ENCODE measurements at regions not wholly inside any gene's neighbourhood (a gene's known extent, or its start where the extent isn't known, plus 50 kb on each side); places are given as distances from the start of the nearest gene placed in this dataset.
A peak's percentile ranks its signal among the peaks of the same experiment; 100 is the strongest.
"Not testable (repeated sequence)": the region's sequence is repeated elsewhere in the genome, so short reads cannot be mapped to it uniquely, and the experiment has no call there.

DNA sequence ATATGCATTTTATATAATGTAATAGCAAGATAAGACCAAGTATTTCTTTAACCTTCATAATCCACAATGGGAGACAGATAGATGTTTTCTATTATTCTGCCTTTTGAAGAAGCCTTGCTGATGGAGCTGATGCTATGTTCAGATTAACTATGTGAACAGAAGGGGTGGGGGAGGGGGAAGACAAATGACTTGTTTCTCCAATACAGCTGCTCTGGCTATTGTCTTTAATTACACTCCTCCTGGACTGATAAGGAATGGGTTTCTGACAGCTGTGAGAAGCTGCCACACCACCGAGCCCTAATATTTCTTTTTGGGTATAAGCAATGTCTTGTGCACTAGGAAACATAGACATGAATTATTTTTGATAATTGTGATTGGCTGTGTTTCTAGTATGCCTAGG is 62.0 kb downstream of the CAVIN4 start:
- no peak for DNase-seq

DNA sequence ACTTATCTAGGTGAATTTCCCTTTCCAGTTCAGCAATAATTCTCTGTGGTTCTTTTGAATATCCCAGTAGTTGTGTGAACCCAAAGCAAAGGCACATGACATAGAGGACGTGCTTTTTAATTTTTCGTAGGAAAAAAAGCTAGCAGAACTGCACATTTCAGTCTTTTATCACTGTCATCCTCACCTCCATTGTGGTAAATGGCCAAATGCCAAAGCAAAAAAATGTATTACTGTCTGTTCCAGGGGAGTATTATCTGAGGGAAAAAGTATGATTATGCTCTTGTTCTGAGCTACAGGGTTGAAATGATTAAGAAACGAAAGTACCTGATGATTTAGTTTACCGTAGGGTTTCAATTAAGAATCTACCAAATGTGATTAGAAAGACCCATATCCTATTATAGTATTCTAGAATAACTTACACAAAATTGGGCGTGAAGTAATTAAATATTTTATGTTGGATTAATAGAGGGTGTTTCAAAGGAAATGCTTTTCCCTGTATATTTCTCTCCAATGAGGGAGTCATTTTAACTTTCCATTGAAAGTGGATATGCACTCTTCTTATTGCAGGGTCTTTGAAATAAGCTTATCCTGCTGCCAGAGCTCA is 62.7 kb downstream of the CAVIN4 start:
- no peak for DNase-seq

DNA sequence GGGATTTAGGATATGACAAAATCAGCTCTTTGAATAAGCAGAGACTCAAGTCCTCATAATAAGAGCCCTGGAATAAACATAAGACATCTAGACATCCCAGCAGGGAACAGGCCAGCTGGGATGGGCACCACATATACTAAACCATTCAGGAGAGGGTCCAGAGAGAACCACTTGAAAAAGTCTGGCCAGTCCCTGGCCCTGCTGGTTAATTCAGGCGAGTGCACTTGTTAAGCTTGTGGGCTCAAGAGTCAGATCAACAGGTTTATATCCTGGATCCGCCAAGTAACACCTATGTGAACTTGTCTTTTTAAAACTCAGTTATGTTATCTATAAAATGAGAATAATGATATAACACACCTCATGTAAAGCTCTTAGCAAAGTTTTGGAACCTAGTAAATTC is 63.3 kb downstream of the CAVIN4 start:
- no peak for DNase-seq

DNA sequence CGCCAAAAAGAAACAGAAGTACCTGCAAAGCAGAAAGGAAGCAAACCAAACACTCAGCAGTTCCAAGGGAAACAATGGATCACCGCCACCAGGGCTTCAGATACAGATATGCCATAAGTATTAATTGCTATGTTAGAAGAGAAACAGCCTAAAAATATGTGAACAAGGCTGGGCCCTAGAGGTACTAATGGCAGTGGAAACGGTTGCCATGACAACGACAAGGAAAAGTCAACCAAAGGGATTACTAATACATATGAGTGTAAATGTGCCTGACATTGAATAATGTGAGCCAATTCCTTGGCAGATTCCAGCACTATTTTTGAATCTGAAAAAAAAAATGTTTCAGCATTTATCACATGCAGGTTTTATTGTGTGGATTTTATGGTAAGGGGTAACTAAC is 75.0 kb downstream of the CAVIN4 start:
- no peak for DNase-seq

DNA sequence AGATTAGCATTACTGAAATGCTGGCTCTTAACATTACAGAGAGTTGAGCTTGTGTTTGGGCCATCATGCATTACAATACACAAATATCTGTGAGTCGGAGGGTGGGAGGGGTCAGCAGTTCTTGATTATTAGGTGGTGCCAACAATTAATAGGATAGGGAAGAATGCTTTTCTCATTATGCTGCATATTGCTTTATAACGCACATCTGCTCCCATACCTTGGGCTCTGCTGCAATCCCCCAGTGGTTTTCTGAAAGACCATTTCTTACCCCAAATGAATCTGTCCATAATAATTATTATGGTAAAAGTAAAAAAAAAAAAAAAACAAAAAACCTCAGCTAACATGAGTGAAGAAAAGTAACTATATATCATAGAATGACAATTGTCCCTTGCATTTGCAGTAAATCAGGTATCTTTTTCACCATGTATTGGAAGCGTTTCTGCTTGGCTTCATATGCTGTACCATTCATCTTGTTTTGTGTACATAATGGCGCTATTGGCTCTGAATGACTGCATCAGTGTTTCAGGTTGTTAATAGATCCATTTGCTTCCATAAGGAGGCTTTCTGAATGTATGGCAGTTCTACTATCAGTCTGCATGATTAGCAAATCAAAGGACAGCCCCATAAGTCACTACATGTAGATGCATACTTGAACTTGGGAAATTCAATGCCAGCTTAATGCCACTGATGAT is 75.9 kb downstream of the CAVIN4 start:
- DNase-seq: no peak

DNA sequence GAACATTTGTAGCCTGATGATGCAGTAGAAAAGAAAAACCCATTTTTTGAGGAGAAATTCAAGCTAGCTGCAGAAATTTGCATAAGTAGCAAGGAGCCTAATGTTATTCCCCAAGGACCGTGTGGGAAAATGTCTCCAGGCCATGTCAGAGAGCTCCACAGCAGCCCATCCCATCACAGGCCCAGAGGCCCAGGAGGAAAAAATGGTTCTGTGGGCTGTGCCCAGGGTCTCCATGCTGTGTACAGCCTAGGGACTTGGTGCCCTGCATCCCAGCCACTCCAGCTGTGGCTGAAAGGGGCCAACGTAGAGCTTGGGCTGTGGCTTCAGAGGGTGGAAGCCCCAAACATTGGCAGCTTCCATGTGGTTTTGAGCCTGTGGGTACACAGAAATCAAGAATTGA is 79.0 kb downstream of the CAVIN4 start:
- DNase-seq: not testable (repeated sequence)

DNA sequence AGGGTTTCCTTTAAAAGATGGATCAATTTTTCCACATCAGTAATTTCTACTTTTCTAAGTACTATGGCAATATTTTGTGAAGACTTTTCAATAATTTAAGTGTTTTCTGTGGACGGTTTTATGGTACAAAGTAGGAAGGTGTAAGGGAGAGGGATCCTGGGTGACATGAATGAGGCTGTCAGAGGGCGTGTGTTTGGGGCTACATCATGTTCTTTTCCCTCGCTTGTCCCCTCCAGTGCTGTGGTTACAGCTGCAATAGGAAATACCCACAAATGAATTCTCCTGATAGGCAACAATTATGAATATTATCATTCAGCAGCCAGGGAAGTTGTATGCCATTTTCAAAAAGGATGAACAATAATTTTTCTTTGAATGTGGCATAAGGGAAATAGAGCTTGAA is 83.8 kb downstream of the CAVIN4 start:
- no peak for DNase-seq

DNA sequence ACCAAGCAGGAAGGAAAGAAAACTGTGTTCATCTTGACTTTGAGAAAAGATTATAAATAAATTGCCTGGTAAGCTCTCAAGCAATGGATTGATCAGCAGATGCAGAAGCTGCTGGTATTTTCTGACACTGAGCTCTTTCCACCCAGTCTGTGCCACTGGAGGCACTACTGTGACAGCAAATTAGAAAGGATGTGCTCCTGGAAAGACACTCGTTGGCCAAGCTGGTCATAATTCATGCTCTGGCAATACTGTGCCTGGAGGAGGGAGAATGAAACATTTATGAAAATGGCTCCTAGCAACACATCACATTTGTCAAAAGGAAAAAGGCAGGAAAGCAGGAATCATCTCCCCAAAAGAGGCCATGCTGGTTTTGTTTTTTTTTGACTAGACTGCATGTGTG is 84.2 kb downstream of the CAVIN4 start:
- DNase-seq: no peak

DNA sequence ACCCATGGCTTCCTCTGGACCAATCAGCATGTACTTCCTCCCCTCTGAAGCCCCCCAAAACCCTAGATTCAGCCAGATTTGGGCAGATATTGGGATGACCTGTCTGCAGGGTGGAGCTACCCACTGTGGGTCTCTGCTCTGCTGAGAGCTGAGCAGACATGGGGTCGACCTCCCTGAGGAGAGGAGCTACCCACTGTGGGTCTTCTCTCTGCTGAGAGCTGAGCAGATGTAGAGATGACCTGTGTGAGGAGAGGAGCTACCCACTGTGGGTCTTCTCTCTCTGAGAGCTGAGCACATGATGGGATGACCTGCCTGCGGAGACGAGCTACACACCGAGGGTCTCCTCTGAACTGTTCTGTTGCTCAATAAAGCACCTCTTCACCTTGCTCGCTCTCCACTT is 89.6 kb downstream of the CAVIN4 start:
- DNase-seq: no peak

DNA sequence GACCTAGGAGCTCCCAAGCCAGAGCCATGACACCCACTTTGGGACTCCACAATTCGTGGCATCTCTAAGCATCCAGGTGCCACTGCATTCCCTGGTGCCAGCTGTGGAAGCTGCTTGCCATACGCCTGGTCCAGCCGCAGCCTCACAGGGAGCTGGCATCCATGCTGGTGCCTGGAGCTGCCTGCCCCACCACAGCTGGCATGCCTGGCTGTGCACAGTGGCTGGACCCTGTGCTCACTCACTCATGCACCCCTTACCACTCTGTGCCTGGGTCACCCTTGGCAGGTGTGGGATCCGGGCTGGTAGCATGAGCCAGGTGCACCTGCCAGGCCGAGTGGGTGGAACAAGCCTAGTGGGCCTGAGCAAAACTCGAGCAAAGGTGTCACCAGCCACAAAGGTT is 90.1 kb downstream of the CAVIN4 start:
- DNase-seq: no peak

DNA sequence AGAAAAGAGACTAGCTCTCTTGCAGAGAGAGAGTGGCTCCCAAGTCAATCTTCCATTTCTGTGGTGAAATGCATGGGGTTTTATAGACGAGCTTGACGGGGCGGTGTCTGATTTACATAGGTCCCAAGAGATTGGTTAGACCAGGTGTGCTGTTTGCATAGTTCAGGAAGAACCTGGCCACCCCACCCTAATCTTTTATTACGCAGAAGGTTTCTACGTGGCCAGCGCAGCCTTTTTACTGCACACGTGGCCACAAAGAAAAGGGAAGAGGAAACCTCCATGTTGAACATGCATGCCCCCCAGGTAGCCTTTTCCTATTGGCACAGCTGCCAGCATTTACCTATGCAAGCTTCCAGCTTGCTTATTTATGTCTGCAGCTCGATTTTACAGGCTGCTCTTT is 92.1 kb downstream of the CAVIN4 start:
- DNase-seq: no peak

DNA sequence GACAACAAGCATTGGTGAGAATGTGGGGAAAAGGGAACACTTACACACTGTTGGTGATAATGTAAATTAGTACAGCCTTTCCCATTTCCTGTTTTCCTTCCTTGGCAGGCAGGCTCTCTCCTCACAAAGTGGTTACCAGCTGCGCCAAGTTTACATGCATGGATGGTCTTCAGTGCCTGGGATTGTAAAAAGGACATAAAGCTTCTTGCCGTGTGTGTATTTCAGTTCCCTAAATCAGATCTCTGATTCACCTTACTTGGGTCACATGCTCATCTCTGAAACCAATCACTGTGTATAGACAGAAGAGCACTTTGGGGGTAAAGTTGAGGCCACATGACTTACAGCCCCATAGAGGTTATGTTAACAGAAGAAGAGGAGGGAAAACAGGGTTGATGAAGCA is 92.8 kb downstream of the CAVIN4 start:
- peak; percentile 69 for DNase-seq

DNA sequence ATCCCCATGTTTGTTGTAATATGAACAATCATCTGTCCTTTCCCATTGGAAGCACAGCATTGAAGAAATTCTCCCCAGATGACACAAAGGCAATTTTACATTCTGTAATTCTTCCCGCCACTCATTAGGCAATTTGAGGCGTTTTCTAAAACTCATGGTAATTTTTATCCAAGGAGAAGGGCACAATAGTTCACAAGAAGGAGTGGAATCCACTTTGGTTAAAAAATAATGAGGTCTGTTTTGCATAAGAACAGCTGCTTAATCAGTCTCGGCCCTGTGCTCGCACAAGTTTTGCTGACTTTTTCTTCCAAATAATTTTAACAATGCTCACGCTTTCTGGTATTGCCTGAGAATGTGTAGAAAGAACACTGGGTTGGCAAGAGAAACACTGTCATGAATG is 94.0 kb downstream of the CAVIN4 start:
- DNase-seq: no peak

DNA sequence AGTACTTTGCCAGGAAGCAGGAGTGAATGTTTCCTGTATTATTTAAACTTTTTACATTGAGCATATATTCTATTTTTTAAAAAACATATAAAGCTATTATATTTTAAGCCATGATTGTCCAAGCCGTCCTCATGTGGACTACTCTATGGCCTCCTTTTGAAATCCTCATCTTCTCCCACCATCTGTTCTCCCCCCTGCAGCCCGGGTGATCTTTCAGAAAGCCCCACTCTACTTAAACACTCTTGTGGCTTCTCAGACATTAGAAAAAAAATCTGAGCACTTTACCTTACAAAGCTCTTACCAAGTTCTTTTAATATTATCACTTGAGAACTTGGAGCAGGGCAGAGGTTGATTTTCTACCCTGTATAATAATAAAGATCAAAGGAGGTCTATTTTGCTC is 95.4 kb downstream of the CAVIN4 start:
- no peak for DNase-seq

DNA sequence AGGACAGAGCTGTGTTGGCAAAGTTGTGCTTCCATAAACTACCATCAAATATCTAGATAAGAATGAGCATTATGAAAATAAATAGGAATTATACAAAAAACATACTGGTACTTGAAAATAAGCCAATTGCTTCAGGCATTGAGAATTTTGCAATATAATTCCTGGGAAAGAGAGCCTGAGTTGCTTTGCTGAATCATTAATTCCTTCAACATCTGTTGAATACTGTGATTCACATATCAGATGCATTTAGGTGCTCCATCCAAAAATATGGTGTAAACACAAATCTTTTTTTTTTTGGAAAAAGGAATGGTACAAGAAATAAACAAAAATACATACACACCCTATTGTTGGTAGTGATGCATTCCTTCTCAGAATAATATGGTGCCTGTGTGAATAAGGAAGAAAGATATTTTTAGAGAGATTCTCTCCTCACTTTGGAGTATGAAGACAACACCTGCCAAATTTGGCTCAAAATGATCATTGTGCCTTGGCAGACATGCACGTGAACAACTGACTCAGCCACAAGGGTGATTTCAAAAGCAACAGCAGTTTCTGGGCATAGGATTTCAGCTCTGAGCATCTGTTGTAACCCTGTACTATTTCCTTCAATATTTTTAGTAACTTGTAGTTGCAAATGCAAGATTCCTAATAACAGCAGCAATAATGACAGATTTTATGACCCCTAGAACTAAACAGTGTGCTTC is 96.7 kb downstream of the CAVIN4 start:
- DNase-seq: no peak

DNA sequence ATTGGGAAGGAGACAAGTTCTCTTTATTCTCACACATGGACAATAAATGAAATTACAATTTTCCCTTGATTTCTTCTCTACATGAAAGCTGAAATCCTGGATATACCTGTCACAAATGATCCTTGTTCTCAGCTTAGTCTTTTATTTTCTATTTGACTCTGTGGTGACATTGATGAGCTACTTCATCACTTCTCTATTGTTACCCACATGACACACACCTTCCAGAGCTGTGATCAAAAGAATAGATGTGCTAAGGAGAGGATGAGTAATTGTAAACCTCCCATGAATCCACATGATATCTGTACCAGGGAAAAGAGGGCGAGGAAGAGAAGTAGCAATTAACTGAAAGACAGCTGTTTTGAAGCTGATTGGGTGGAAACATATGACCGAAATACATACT is 102.0 kb downstream of the CAVIN4 start:
- DNase-seq: no peak

DNA sequence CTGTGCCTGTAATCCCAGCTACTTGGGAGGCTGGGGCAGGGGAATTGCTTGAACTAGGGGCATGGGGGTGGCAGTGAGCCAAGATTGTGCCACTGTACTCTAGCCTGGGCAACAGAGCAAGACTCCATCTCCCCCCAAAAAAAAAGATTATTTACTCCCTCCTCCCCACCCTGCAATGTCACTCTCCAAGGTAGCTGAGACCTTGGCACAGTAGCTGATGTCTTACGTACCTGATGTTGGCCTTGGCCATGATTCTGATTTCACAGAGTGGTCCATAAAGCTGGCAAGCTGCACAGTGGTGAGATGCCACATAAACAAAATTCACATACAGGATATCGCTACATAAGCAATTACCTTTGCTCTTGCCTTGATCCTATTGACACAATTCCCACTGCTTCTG is 108.5 kb downstream of the CAVIN4 start:
- DNase-seq: no peak

DNA sequence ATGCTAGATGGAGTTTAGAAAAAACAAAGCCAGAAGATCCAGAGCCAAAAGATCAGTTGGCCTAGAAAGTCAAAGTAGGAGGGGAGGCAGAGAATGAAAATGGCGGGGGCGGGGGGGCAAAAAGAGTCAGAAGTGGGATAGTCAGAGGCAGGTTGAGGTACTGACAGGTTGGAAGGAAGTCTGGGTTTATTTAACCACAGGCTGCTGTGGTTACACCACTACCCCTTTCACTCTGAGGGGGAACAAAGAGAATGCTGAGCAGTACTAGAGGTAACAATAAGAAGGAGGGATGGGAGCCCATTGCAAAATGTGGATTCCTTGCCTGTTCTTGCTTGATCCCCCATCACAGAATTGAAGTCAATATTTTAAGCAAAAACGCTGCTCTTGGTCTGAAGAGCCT is 111.8 kb downstream of the CAVIN4 start:
- DNase-seq: no peak

DNA sequence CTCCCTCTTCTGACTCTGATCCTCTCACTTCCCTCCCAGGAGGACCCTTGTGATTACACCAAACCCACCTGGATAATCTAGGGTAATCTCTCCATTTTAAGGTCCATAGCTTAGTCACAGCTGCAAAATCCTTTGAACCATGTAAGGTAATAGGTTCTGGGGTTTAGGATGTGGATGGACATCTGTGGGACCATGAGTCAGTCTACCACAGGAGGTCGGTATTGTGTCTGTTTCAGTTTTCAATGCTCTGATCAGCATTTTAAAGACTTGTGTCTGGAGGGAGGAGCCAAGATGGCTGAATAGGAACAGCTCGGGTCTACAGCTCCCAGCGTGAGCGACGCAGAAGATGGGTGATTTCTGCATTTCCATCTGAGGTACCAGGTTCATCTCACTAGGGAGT is 112.6 kb downstream of the CAVIN4 start:
- DNase-seq: no peak

DNA sequence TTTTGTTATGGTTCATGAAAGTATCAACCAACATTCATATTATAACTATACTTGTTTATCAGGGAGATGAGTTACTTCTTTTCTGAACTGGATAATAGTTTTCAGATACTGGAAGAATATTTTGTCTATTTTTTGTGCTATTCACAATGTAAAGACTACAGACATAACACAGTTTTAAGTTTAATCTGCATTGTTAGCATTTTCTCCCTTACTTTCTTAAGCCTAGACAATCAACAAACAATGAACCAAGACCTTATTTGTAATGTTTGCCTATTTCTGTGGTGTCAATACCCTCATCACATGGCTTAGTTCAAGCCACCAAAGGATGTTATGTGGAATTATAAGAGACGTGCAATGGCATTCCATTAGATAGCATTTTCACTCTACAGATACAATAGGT is 119.5 kb downstream of the CAVIN4 start:
- no peak for DNase-seq

DNA sequence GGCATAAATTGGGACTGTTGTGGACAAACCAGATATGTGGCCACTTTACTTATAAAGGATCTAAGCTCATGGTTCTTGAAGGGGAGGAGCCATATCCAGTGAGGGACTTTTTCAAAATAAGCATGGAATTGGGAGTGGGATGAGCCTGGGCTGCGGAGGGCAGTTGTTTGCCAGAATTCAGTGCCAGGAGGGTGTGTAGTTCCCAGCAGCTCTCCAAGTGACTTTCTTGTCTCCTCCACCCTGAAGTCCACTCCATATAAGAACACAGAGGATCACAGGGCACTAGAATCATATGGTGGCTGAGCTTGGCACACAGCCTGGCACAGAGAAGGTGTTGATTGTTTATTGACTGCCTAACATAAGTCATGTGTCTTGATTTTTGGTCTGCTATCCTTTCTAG is 121.1 kb downstream of the CAVIN4 start:
- no peak for DNase-seq

DNA sequence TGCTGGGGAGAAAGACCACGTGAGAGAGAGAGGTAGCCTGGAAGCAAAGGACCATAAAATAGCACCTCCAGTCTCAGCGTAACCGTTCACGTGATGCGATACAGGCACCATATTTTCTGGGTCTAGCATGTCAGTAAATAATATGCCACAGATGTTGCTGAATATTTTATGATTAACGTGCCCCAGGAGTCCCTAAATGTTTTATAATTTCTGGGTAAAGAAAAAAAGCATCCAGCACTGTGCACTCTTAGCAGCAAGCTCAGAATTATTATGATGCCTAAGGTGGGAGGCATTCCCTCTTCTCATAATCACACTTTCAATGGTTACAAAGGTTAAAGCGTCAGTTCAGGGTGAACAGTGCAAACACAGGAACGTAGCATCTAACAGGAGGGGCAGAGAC is 121.8 kb downstream of the CAVIN4 start:
- no peak for DNase-seq

DNA sequence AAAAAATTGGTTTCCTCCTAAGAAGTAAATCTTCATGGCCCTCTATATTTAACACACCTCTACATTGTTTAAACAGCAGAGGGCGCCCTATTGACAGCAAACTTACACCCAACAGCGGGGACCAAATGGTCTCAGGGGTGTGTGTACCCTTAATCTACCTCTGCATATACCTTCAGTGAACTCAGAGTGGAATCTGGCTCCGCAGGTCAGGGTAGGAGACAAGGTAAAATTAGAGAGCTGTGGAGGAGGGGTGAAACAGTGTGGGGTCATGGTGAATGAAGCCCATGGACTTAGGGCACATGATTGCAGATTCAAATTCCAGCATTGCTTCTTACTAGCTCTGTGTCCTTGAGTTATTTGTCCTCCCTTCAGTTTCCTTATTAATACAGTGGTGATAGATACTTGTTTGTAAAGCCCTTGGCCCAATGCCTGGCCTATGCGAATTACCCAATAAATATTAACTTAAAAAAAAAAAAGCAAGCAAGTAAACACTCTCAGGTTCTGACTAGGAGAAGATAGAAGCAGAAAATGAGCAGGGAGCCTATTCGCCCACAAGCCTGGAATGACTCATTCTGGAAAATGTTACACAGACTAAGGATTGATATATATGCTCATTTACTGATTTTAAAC is 122.9 kb downstream of the CAVIN4 start:
- peak; percentile 8 for DNase-seq

Data from NCI-H510A treated with DMSO at 0.1 percent for 48 hours (cell line).